Kidney (tissue), 13 donors: ENCODE measurements at regions not wholly inside any gene's neighbourhood (a gene's known extent, or its start where the extent isn't known, plus 50 kb on each side); places are given as distances from the start of the nearest gene placed in this dataset.

ENCODE experiments used
- DNase-seq, 5 donors: peaks; one replicate each; pipeline ENCODE4 v3.0.0-alpha.2; 2013 to 2020
- FAIRE-seq: peaks from 2 replicates; lab custom pipeline; 2012; peaks lifted over from hg19 to GRCh38; lab: Jason Lieb, UNC
- H3K27ac ChIP-seq, 2 donors: one replicate each; pipeline ENCODE4 v1.7.0; 2013; ENCODE audit warnings: low read depth in 2 of 2, low read length in 2 of 2, inconsistent platforms in 1 of 2
- H3K27me3 ChIP-seq: one replicate; pipeline ENCODE4 v1.7.1; 2013; ENCODE audit warnings: low read length, inconsistent platforms; ENCODE audit not compliant: control insufficient read depth, insufficient read depth
- H3K36me3 ChIP-seq, 3 donors: one replicate each; pipeline versions ENCODE4 v1.7.0 to v1.7.1; 2013; ENCODE audit warnings: low read length in 3 of 3, control low read depth in 1 of 3, inconsistent platforms in 1 of 3; ENCODE audit not compliant: insufficient read depth in 3 of 3, control insufficient read depth in 2 of 3
- H3K4me1 ChIP-seq, 3 donors: one replicate each; pipeline versions ENCODE4 v1.7.0 to v1.7.1; 2013; ENCODE audit warnings: low read length in 3 of 3, inconsistent platforms in 1 of 3, low read depth in 1 of 3; ENCODE audit not compliant: control insufficient read depth in 2 of 3, insufficient read depth in 2 of 3
- H3K4me3 ChIP-seq, 3 donors: one replicate each; pipeline versions ENCODE4 v1.7.0 to v1.8.1; 2013; ENCODE audit warnings: low read length in 3 of 3, control low read depth in 1 of 3, inconsistent platforms in 1 of 3
- H3K9ac ChIP-seq, 3 donors: one replicate each; pipeline versions ENCODE4 v1.7.0 to v1.7.1; 2013; ENCODE audit warnings: low read length in 3 of 3, control low read depth in 1 of 3, inconsistent platforms in 1 of 3
- H3K9me3 ChIP-seq, 3 donors: one replicate each; pipeline versions ENCODE4 v1.7.0 to v1.7.1; 2013; ENCODE audit warnings: low read length in 3 of 3, control low read depth in 1 of 3, inconsistent platforms in 1 of 3; ENCODE audit not compliant: control insufficient read depth in 2 of 3, insufficient read depth in 1 of 3
- CTCF ChIP-seq: IDR thresholded peaks from 3 replicates; pipeline ENCODE4 v1.5.1; 2012; ENCODE audit warnings: mild to moderate bottlenecking, moderate library complexity, borderline replicate concordance; ENCODE audit not compliant: insufficient read depth; ENCODE audit errors: extremely low read depth
- intact Hi-C: fragments of 100-400 bp; cut with DNase I; formaldehyde crosslinking; loops from one replicate; pipeline ENCODE4 v1.11.1; 2022
- donor health status: control.
- donor health status: control.
- donor health status: control.
- donor health status: control.
- donor health status: control.
- donor health status: DM: yes; HTN: yes; CAD: no.
- donor health status: Normal renal cell carcinoma (clear cell type).

GRCh38 chr2:238566001-238566645, 139.4 kb downstream of the ASB1 start:
- Histone ChIP-seq H3K4me1 (no peaks in the 10 kb centered on the region), H3K36me3 (no peaks in the 10 kb centered on the region), H3K9ac (no peak overlapping the region), H3K4me3 (no peak overlapping the region), H3K9me3 (no peaks in the 10 kb centered on the region), H3K27me3 (no peaks in the 10 kb centered on the region), H3K27ac (no peak overlapping the region)
- FAIRE-seq (no peak), DNase-seq (peak in 1 of 5 donors; percentile 36)
- no peak for TF ChIP-seq CTCF
- intact Hi-C loops: no loop called here

- no peaks in the 10 kb centered on the region for H3K4me1 ChIP-seq
- H3K4me3 ChIP-seq: no peak overlapping the region
- intact Hi-C loops: no loop called here
- no peak overlapping the region for H3K27ac ChIP-seq
- DNase-seq: peak in 1 of 5 donors; percentile 70
- FAIRE-seq: no peak
- no peak for TF ChIP-seq CTCF
- H3K9ac ChIP-seq: no peak overlapping the region
- H3K36me3 ChIP-seq: no peaks in the 10 kb centered on the region
- H3K27me3 ChIP-seq: no peaks in the 10 kb centered on the region
- no peaks in the 10 kb centered on the region for H3K9me3 ChIP-seq
Observed at GRCh38 chr2:238567067-238567855, 140.5 kb downstream of the ASB1 start.

- H3K27ac ChIP-seq: no peak overlapping the region
- H3K9me3 ChIP-seq: no peaks in the 10 kb centered on the region
- no peaks in the 10 kb centered on the region for H3K4me1 ChIP-seq
- FAIRE-seq (no peak), DNase-seq (peak in 1 of 5 donors; percentile 24)
- no peak overlapping the region for H3K4me3 ChIP-seq
- TF ChIP-seq CTCF: no peak
- intact Hi-C loops: no loop called here
- H3K9ac ChIP-seq: no peak overlapping the region
- no peaks in the 10 kb centered on the region for H3K27me3 ChIP-seq
- no peaks in the 10 kb centered on the region for H3K36me3 ChIP-seq
Observed at GRCh38 chr2:238567996-238568395, 141.3 kb downstream of the ASB1 start.
